ENCODE measurements at regions not wholly inside any gene's neighbourhood (a gene's known extent, or its start where the extent isn't known, plus 50 kb on each side); places are given as distances from the start of the nearest gene placed in this dataset.

GRCh38 chr4:176953021-176953420, 160.3 kb upstream of the VEGFC start:
- H3K9me3 ChIP-seq: peaks cover 29% of the 10 kb centered on the region
- no peak overlapping the region for H3K4me3 ChIP-seq
- no peak for DNase-seq
- no peaks in the 10 kb centered on the region for H3K27me3 ChIP-seq
- H3K36me3 ChIP-seq: no peaks in the 10 kb centered on the region

- H3K36me3 ChIP-seq: no peaks in the 10 kb centered on the region
- H3K27me3 ChIP-seq: no peaks in the 10 kb centered on the region
- no peak overlapping the region for H3K4me3 ChIP-seq
- DNase-seq: no peak
- peaks cover 35% of the 10 kb centered on the region for H3K9me3 ChIP-seq
These were observed 164.8 kb upstream of the VEGFC start for GRCh38 chr4:176957353-176958118.

GRCh38 chr4:176959980-176960379, 167.3 kb upstream of the VEGFC start:
- H3K27me3 ChIP-seq: no peaks in the 10 kb centered on the region
- peaks cover 21% of the 10 kb centered on the region for H3K9me3 ChIP-seq
- DNase-seq: no peak
- no peak overlapping the region for H3K4me3 ChIP-seq
- no peaks in the 10 kb centered on the region for H3K36me3 ChIP-seq

- Histone ChIP-seq H3K4me3 (no peak overlapping the region), H3K36me3 (no peaks in the 10 kb centered on the region), H3K27me3 (no peaks in the 10 kb centered on the region), H3K9me3 (peaks cover 6% of the 10 kb centered on the region; the same call in 1 of the 2 replicates)
- no peak for DNase-seq
These were observed 170.4 kb upstream of the VEGFC start for GRCh38 chr4:176963121-176963520.

- Histone ChIP-seq H3K27me3 (no peaks in the 10 kb centered on the region), H3K36me3 (no peaks in the 10 kb centered on the region), H3K9me3 (peaks cover 6% of the 10 kb centered on the region; the same call in 1 of the 2 replicates), H3K4me3 (no peak overlapping the region)
- no peak for DNase-seq
These were observed 171.5 kb upstream of the VEGFC start for GRCh38 chr4:176964116-176964691.

- H3K4me3 ChIP-seq: no peak overlapping the region
- no peaks in the 10 kb centered on the region for H3K27me3 ChIP-seq
- H3K36me3 ChIP-seq: no peaks in the 10 kb centered on the region
- peaks cover 4% of the 10 kb centered on the region; the same call in 1 of the 2 replicates for H3K9me3 ChIP-seq
- DNase-seq: no peak
These were observed 174.9 kb upstream of the VEGFC start for GRCh38 chr4:176967586-176967985.

- Histone ChIP-seq H3K9me3 (peaks cover 4% of the 10 kb centered on the region; the same call in 1 of the 2 replicates), H3K27me3 (no peaks in the 10 kb centered on the region)
- DNase-seq: no peak
These were observed 175.4 kb upstream of the VEGFC start for GRCh38 chr4:176968094-176968493.

GRCh38 chr4:176969011-176969410, 176.3 kb upstream of the VEGFC start:
- no peaks in the 10 kb centered on the region for H3K36me3 ChIP-seq
- no peak overlapping the region for H3K4me3 ChIP-seq
- H3K27me3 ChIP-seq: no peaks in the 10 kb centered on the region
- DNase-seq: no peak
- peaks cover 4% of the 10 kb centered on the region; the same call in 1 of the 2 replicates for H3K9me3 ChIP-seq

More at GRCh38 chr4:176968094-176968493, 175.4 kb upstream of the VEGFC start:
- H3K4me3 ChIP-seq: no peak overlapping the region
- H3K36me3 ChIP-seq: no peaks in the 10 kb centered on the region

GRCh38 chr4:176970853-176971252, 178.1 kb upstream of the VEGFC start:
- Histone ChIP-seq H3K4me3 (no peak overlapping the region), H3K36me3 (no peaks in the 10 kb centered on the region), H3K27me3 (no peaks in the 10 kb centered on the region), H3K9me3 (peaks cover 9% of the 10 kb centered on the region)
- no peak for DNase-seq

- Histone ChIP-seq H3K27me3 (no peaks in the 10 kb centered on the region), H3K36me3 (no peaks in the 10 kb centered on the region), H3K4me3 (no peak overlapping the region), H3K9me3 (peaks cover 10% of the 10 kb centered on the region)
- peak; percentile 52 for DNase-seq
These were observed 178.9 kb upstream of the VEGFC start for GRCh38 chr4:176971576-176972115.

GRCh38 chr4:176979416-176979815, 186.7 kb upstream of the VEGFC start:
- Histone ChIP-seq H3K9me3 (peaks cover 24% of the 10 kb centered on the region), H3K27me3 (no peaks in the 10 kb centered on the region), H3K36me3 (no peaks in the 10 kb centered on the region), H3K4me3 (no peak overlapping the region)
- no peak for DNase-seq

GRCh38 chr4:176981074-176981473, 188.4 kb upstream of the VEGFC start:
- H3K27me3 ChIP-seq: no peaks in the 10 kb centered on the region
- no peak overlapping the region for H3K4me3 ChIP-seq
- DNase-seq: no peak
- no peaks in the 10 kb centered on the region for H3K36me3 ChIP-seq
- peaks cover 22% of the 10 kb centered on the region for H3K9me3 ChIP-seq

- DNase-seq: no peak
- H3K9me3 ChIP-seq: peaks cover 27% of the 10 kb centered on the region
- H3K27me3 ChIP-seq: no peaks in the 10 kb centered on the region
- H3K4me3 ChIP-seq: no peak overlapping the region
- no peaks in the 10 kb centered on the region for H3K36me3 ChIP-seq
These were observed 188.8 kb upstream of the VEGFC start for GRCh38 chr4:176981551-176981950.

- Histone ChIP-seq H3K4me3 (no peak overlapping the region), H3K9me3 (peaks cover 28% of the 10 kb centered on the region), H3K36me3 (no peaks in the 10 kb centered on the region)
These were observed 195.5 kb upstream of the VEGFC start for GRCh38 chr4:176988226-176988625.

GRCh38 chr4:176989186-176989585, 196.5 kb upstream of the VEGFC start:
- DNase-seq: no peak
- no peaks in the 10 kb centered on the region for H3K27me3 ChIP-seq
- H3K9me3 ChIP-seq: peaks cover 25% of the 10 kb centered on the region
- H3K36me3 ChIP-seq: no peaks in the 10 kb centered on the region
- no peak overlapping the region for H3K4me3 ChIP-seq

More at GRCh38 chr4:176988226-176988625, 195.5 kb upstream of the VEGFC start:
- peak; percentile 98 for DNase-seq
- H3K27me3 ChIP-seq: no peaks in the 10 kb centered on the region

- H3K36me3 ChIP-seq: peaks cover under 1% of the 10 kb centered on the region
- no peak overlapping the region for H3K4me3 ChIP-seq
- peaks cover 32% of the 10 kb centered on the region for H3K9me3 ChIP-seq
- DNase-seq: peak; percentile 84
- no peaks in the 10 kb centered on the region for H3K27me3 ChIP-seq
These were observed 207.3 kb upstream of the VEGFC start for GRCh38 chr4:176999935-177000543.

All from MG63 (cell line).